ENCODE measurements at regions not wholly inside any gene's neighbourhood (a gene's known extent, or its start where the extent isn't known, plus 50 kb on each side); places are given as distances from the start of the nearest gene placed in this dataset.
A peak's percentile ranks its signal among the peaks of the same experiment; 100 is the strongest.
"Not testable (repeated sequence)": the region's sequence is repeated elsewhere in the genome, so short reads cannot be mapped to it uniquely, and the experiment has no call there.

DNA sequence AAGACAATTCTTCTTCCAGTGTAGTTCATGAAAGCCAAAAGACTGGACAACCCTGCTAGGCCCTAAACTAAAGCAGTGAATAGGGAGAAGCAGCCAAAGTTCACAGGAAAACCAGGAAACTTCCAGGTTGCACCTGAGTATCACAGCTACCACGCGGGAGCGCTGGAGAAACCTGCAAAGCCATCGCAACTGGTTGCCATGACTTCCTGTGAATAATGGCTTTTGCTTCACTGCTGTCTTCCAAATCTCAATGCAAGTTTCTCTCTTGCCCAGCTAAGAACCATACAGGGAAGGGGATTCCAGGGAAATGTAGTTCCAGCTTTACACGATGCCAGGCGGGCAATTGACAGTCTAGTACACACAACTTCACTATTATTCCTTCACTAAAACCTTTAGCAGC, 114.1 kb downstream of the GXYLT1 start:
- Histone ChIP-seq H3K4me3 (replicated peaks; ENCODE audit: low read depth, low read length) (no peak overlapping the region), H3K36me3 (ENCODE audit: control insufficient read depth, insufficient read depth, low read length) (no peaks in the 10 kb centered on the region), H3K27me3 (replicated peaks; ENCODE audit: control insufficient read depth, insufficient read depth, low read length) (no peaks in the 10 kb centered on the region)
- DNase-seq (ENCODE audit: extremely low read depth, insufficient read length), result no peak
- TF ChIP-seq, protein P1, sequence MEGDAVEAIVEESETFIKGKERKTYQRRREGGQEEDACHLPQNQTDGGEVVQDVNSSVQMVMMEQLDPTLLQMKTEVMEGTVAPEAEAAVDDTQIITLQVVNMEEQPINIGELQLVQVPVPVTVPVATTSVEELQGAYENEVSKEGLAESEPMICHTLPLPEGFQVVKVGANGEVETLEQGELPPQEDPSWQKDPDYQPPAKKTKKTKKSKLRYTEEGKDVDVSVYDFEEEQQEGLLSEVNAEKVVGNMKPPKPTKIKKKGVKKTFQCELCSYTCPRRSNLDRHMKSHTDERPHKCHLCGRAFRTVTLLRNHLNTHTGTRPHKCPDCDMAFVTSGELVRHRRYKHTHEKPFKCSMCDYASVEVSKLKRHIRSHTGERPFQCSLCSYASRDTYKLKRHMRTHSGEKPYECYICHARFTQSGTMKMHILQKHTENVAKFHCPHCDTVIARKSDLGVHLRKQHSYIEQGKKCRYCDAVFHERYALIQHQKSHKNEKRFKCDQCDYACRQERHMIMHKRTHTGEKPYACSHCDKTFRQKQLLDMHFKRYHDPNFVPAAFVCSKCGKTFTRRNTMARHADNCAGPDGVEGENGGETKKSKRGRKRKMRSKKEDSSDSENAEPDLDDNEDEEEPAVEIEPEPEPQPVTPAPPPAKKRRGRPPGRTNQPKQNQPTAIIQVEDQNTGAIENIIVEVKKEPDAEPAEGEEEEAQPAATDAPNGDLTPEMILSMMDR (IDR thresholded peaks at IDR 0.05; ENCODE audit: insufficient read depth, low read length, poor library complexity, severe bottlenecking), result no peak

DNA sequence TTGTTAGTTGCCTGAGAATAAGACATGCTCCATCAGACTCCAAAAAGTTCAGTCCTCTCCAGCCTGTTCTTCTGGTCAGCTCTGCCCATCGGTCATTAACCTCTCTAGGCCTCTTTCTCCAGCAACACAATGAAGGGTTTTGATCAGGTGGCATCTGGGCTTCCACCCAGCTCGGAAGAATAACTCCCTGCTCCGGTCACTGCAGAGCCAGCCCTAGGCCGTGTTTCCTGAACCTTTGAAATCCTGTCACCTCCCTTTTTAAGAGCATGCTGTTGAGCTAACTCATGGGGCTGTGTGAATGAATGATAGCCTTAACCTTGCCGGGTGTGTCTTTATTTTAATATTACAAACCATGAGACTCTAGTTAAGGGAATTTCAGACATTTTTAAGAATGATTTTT, 117.1 kb downstream of the GXYLT1 start:
- DNase-seq (ENCODE audit: extremely low read depth, insufficient read length), result no peak
- Histone ChIP-seq H3K36me3 (ENCODE audit: control insufficient read depth, insufficient read depth, low read length) (no peaks in the 10 kb centered on the region), H3K4me3 (replicated peaks; ENCODE audit: low read depth, low read length) (no peak overlapping the region), H3K27me3 (replicated peaks; ENCODE audit: control insufficient read depth, insufficient read depth, low read length) (no peaks in the 10 kb centered on the region)
- TF ChIP-seq, protein P1 (IDR thresholded peaks at IDR 0.05; ENCODE audit: insufficient read depth, low read length, poor library complexity, severe bottlenecking), result no peak

DNA sequence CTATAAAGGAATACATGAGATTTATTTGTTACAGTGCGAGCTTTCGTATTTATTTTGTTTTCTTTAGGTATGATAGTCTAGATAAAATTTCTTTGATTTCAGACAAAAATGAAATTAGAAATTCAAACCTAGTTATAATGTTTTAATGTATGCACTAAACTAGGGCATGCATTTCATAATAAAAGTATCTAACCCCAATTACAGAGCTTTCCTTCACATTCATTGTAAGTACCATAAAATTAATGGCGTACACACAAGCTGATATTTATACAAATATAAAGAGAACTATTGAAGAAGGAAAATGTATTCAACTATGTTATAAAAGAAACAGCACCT, 120.2 kb downstream of the GXYLT1 start:
- Histone ChIP-seq H3K36me3 (ENCODE audit: control insufficient read depth, insufficient read depth, low read length) (no peaks in the 10 kb centered on the region), H3K4me3 (replicated peaks; ENCODE audit: low read depth, low read length) (no peak overlapping the region), H3K27me3 (replicated peaks; ENCODE audit: control insufficient read depth, insufficient read depth, low read length) (no peaks in the 10 kb centered on the region)
- DNase-seq (ENCODE audit: extremely low read depth, insufficient read length), result no peak
- TF ChIP-seq, protein P1 (IDR thresholded peaks at IDR 0.05; ENCODE audit: insufficient read depth, low read length, poor library complexity, severe bottlenecking), result no peak

DNA sequence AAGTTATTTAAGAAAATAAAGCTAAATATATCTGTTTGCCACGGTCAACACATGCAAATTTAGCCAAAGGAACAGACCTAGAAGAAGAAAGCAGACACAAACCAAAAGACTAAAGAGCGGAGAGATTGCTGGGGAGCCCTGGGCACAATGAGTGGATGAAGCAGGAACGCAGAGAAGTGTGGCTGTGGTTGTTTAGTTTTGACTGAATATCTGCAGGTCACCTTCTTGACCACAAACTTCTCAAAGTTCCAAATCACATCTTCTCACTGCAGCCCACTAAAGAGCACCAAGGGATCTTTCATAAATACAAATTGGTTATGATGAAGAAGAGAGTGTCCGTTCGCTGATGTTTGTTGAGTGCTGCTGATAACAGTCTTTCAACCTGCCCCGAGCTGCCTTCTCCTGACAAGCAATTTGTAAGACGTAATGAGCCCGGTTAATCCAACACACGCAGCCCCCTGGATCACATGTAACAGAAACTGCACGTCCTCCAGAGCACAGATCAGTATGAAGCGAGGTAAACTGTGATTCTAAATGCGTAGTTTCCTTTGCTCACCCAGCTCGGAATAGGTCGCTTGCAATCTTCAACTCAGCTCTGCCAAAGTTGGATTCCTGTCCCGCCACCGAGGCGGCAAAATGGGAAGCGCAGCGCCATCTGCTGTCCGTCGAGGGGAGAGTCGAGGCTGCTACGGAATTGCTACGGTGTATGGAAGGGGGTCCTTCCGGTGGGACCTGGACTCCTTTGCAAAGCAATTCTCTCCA, 120.8 kb downstream of the GXYLT1 start:
- TF ChIP-seq, protein P1 (IDR thresholded peaks at IDR 0.05; ENCODE audit: insufficient read depth, low read length, poor library complexity, severe bottlenecking), result peak; percentile 94
- peak overlapping the region; percentile 56 for H3K4me3 ChIP-seq (replicated peaks; ENCODE audit: low read depth, low read length)
- DNase-seq (ENCODE audit: extremely low read depth, insufficient read length), result peak; percentile 44
- H3K36me3 ChIP-seq (ENCODE audit: control insufficient read depth, insufficient read depth, low read length), result no peaks in the 10 kb centered on the region
- H3K27me3 ChIP-seq (replicated peaks; ENCODE audit: control insufficient read depth, insufficient read depth, low read length), result no peaks in the 10 kb centered on the region

DNA sequence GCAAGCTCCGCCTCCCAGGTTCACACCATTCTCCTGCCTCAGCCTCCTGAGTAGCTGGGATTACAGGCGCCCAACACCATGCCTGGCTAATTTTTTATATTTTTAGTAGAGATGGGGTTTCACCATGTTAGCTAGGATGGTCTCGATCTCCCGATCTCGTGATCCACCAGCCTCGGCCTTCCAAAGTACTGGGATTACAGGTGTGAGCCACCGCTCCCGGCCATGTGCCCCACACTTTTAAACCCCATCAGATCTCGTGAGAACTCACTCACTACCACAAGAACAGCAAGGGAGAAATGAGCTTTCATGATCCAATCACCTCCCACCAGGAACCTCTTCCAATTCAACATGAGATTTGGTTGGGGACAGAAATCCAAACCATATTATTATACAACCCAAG, 122.7 kb downstream of the GXYLT1 start:
- H3K27me3 ChIP-seq (replicated peaks; ENCODE audit: control insufficient read depth, insufficient read depth, low read length); H3K36me3 ChIP-seq (ENCODE audit: control insufficient read depth, insufficient read depth, low read length); DNase-seq (ENCODE audit: extremely low read depth, insufficient read length); H3K4me3 ChIP-seq (replicated peaks; ENCODE audit: low read depth, low read length): not testable (repeated sequence)

DNA sequence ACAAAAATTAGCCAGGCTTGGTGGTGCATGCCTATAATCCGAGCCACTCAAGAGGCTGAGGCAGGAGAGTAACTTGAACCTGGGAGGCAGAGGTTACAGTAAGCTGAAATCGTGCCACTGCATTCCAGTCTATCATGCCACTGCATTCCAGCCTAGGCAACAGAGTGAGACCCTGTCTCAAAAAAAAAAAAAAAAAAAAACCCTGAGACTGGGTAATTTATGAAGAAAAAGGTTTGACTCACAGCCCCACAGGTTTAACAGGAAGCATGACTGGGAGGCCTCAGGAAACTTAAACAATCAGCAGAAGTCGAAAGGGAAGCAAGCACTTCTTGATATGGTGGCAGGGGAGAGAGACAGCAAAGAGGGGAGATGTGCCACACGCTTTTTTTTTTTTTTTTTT, 123.2 kb downstream of the GXYLT1 start:
- Histone ChIP-seq H3K4me3 (replicated peaks; ENCODE audit: low read depth, low read length) (no peak overlapping the region), H3K27me3 (replicated peaks; ENCODE audit: control insufficient read depth, insufficient read depth, low read length) (no peaks in the 10 kb centered on the region), H3K36me3 (ENCODE audit: control insufficient read depth, insufficient read depth, low read length) (no peaks in the 10 kb centered on the region)
- TF ChIP-seq, protein P1 (IDR thresholded peaks at IDR 0.05; ENCODE audit: insufficient read depth, low read length, poor library complexity, severe bottlenecking), result no peak
- no peak for DNase-seq (ENCODE audit: extremely low read depth, insufficient read length)
